Cerebellar nuclear complex (tissue), 1 donor: ENCODE measurements at regions not wholly inside any gene's neighbourhood (a gene's known extent, or its start where the extent isn't known, plus 50 kb on each side); places are given as distances from the start of the nearest gene placed in this dataset.

Experiments used
- DNase-seq, 2 experiments: peaks; one replicate each; lab custom pipeline; 2025; lab: John Stamatoyannopoulos, UW

- no peak for DNase-seq
These were observed 480.0 kb downstream of the SLC4A3 start for GRCh38 chr2:220107380-220107791.

DNA sequence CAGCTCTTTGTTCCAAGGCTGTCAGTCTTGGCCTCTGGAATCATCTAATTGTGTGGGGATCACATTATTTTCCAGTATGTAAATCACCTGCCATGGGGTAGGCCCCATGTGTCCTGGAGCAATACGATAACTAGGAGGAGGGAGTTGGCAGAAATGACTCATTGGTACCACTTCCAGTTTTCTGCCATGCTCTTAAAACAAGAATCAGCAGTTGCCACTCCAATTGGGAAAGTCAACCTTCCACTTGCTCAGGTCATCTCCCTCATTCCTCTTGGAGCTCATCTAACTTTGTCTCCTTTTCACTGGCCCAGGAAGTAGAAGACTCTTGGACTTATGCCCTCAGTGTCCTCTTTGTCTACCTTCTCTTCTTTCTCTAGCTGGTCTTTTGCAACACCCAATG lies 487.0 kb downstream of the SLC4A3 start:
- no peak for DNase-seq

- DNase-seq: no peak
These were observed 489.6 kb downstream of the SLC4A3 start for GRCh38 chr2:220117025-220117424.

DNA sequence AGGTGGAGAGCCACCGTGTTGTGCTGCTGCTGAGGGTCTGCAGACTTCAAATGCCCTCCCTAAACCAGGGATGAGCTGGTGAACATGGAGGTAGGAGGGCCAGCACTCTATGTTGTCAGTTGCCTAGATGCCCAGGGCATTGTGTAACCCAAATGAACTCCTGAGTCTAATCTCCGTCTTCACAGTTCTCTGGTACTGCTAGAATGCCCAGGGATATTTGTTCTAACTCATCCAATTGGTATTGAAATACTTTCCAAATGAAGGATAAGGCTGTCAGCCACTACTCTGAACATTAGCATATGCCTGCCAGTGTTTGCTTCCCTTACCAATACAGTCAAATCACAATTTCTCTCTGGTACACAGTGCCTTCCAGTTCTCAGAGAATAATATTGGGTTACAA lies 492.6 kb downstream of the SLC4A3 start:
- no peak for DNase-seq

- no peak for DNase-seq
These were observed 496.3 kb downstream of the SLC4A3 start for GRCh38 chr2:220123751-220124150.

DNA sequence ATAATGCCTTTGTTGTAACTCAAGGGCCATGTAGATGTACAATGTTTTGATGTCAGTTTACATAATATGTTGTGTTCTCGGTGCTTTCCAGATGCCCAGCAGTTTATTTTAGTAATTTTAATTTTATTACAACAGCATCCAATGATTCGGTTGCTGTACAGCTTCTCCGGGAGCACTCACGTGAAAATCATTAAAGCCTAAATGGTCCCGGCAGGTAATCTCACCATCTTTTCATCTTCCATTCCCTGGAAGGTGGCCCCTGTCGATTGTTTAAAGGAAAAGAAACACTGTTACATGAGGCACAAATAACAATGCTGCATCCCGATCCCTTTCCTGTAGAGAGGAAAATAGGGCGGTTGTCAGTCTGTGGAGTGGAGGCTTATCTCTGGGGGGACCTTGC lies 498.1 kb downstream of the SLC4A3 start:
- no peak for DNase-seq

DNA sequence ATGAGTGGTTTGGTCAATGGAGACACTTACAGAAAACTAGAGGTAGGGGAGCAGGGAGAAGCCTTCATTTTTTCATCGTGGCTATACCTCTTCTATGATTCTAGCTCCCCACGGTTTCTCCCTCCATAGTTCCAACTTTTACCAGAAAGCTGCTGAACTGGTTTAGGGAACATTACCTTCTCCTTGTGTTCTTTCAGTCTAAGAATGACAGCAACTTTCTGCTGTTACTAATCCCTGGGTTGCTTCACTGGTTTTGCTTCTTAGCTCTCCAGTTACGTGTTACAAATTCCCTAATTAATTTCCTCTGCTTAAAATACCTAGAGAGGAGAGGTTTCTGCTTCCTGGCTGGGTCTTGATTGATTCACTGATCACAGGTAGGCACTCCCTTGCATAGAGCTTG lies 499.9 kb downstream of the SLC4A3 start:
- no peak for DNase-seq

DNA sequence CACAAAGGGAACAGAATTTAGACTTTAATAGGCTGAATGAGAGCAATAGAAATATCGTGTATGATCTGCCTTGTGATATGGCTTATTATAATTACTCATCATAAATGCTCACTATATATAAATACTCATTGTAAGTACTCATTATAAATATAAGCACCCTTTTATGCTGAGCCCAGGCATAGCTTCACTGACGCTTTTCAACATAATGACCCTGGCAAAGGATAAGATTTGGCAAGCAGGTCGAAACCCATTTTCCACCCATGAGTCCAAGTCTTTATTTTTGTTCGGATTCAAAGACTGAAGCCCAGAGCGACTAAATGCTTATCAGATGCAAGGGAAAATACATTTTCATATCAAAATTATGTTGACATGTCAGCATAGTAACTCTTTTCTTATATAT lies 500.4 kb downstream of the SLC4A3 start:
- DNase-seq: no peak

DNA sequence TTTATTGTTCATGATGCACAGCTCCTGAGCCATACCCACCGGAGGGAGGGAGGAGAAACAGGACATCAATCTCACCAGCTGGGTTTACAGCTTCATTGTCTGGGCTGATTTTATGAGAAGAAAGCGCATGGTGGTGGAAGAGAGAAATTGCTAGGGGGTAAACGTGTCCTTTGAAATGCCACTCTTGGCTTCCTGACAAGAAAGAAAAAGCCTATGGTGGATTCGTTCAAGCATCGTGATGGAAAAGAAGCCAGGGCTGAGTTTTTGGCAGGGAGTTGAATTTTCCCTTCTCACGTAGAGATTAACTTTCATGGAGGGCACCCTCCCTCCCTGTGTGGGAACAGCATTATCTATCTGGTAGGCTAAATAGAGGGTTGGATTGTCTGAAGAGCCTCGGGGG lies 502.0 kb downstream of the SLC4A3 start:
- no peak for DNase-seq

DNA sequence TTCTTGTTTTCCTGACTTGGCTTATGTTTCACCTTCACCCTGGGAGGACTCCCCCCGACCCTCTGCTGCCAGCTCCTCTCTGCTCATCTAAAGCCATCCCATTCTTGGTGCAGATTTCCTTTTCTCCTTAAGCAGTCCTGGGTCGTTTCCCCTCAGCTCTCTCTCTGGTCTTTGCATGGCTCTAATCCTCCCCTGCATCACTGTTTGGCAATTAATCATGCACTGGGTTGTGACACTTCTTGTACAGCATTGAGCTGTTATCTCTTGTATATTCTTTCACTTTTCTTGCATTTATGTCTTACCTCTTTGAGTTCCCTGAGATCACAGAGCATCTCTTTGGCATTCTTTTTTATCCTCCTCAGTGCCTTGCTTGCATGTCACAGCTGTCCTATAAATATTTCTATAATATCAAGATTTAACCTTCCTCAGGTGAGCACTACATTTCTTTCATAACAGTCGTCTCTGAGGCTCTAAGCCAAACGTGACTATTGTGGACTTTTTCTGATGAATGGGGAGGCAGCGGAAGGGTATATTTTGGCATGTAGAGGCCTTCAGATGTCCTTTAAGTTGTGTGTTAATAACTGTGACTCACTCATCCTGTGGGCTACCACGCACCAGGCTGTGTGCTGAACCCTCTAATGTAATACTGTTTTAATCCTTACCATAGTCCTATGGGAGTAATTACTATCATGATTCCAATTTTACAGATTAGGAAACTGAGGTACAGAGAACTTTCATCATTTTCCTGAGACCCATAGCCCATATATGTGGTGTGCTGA lies 507.5 kb downstream of the SLC4A3 start:
- no peak for DNase-seq

- DNase-seq: no peak
These were observed 515.9 kb downstream of the SLC4A3 start for GRCh38 chr2:220143336-220143735.

DNA sequence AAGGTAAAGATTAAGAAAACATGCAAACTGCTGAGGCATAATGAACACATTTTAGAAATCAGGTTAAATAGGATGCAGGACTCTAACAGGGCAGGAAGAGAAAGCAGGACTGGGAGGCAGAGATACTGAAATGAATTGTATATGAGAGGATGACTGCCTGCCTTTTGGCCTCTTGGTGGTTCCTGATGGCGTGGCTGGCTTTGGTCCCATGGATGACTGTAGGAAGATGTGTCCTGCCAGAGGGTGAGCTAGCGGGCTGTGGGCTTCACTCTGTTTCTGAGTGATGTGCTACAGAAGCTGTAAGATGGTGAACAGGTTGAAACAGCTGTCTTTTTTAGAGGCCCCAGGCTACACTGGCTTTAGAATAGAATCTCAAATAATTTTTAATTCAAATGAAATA lies 517.0 kb downstream of the SLC4A3 start:
- no peak for DNase-seq

DNA sequence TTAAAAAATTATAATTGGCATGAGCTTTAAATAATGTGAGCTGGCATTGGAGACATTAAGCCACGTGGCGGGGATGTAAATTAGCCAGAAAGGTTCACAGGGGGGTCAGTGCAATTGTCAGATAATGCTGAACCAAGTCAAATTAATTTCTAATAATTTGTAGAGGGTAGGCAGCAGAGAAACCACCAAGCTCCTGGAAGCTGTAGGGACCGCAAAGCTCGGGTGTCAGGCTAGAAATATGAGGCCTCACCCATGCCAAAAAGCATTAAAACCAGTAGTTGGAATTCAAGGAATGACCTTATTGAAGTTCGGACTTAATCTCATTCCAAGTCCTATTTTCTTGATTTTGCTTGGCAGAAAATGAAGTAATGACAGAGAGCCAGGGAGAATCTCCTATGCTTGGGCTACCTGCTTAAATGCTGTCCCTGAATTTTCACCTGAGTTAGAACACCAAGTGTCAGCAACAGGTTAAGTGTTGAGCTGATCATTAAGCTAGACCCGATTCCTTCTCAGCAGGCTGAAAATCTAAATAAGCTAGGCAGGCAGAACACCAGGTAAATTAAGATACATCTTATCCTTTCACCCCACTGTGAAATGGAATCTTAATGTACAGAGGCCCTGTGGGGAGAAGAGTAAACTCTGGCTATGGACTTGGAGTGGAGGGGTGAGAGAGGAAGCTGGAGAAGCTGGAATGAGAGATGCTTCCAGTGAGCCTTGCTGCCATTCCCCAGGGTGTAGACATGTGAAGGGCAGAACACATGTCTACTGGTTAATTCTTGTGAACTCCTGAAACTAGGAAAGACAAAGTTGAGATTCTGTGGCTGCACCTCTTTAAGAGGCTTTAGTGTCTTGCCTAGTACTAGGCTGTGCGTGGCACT lies 520.0 kb downstream of the SLC4A3 start:
- no peak for DNase-seq

GRCh38 chr2:220148471-220149248 lies 521.2 kb downstream of the SLC4A3 start:
- no peak for DNase-seq

GRCh38 chr2:220151341-220151740 lies 523.9 kb downstream of the SLC4A3 start:
- no peak for DNase-seq

DNA sequence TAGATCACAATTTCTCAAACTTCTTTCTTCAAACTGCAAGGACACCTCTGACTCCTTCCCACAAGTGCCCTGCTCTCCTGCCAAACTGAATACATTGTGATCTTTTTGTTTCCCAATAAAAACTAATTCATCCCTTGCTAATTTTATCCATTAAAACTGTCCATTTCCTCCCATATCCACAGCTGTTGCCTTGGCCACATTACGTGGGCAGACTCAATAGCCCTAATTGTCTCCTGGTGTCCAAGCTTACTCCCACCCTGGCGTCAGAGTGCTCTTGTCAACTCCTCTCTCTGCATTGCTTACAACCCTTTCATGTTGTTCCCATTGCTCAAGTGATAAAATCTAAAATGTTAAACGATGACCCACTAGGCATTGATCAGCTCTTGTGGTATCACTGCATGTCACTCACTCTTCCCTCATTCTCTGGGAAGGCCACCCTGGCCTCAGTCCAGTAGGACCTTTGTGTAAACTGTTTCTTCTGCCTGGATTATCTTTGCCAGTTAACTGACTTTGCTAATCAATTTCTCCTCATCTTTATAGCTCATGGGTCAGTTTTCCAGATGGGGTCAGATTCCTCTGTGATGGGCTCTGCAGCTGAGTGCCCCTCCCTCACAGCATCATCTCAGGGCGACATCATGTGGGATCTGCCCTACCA lies 525.0 kb downstream of the SLC4A3 start:
- no peak for DNase-seq

DNA sequence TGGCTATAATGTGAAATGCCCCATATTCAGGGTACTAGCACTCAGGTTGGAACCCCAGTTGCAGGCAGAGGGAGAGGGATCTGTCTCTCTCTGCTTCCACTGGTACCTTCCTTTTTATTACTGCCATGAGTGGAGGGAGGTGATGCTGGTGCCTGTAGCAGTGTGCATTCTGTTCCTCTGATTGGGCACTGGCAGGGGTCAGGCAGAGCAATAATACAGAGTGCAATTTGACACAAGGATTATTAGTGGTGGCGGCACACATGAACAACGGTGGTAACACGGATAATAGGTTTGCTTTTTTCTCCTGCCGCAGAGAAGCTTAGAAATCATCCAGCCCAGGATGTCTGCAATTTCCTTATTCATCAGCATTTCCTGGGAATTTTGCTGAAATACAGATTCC lies 525.7 kb downstream of the SLC4A3 start:
- no peak for DNase-seq

- no peak for DNase-seq
These were observed 526.9 kb downstream of the SLC4A3 start for GRCh38 chr2:220154304-220154703.

DNA sequence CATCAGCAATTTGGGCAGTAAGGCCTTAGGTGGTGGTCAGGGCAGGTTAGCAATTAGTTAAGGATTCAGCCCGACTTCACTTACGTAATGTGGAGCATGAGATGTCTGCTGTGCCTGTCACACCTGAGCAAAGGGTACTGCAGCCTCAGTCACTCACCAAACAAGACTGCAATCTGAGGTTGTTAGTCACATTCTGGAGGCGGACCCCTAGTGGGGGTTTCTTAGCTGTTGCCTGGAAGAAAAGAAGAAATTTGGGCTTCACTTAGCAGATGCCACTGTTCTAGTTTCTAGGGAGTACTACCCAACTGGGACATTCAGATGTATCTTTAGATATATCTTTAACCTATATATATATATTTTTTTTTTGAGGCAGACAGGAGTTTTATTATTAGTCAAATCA lies 529.9 kb downstream of the SLC4A3 start:
- no peak for DNase-seq

DNA sequence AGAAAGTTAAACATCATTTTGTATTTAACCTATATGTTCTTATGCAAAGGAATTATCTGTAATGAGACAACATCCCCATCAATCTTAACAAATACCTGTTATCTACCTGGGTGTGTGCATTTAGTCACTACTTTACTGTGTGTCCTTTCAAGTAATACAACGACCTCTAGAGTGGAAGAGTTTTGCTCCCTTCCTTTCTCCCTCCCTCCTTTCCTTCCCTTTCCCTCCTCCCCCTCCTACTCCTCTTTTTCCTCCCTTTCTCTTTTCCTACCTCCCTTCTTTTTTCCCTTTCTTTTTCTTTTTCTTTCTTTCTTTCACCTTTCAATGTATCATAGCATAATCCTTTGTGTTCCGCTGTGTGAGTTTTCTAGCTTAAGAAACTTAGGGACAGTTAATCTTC lies 532.3 kb downstream of the SLC4A3 start:
- no peak for DNase-seq

DNA sequence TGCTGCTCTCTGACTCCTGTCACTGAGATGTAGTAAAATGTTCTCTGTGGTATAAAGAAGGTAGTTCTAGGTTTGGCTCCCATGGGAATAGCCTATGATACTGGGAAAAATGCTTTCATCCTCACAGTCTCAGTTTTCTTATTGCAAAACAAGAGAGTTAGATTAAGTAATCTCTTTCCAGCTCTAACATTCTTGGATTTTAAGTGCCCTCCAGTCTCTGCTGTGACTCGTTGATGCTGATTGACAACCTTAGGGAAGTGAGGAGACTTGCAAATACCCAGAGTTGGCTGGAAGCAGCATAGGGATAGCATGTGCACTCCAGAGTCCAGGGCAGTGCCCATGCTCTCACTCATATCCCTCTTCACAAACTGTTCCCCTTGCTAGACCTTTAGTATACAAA lies 534.9 kb downstream of the SLC4A3 start:
- DNase-seq: no peak

- DNase-seq: no peak
These were observed 536.1 kb downstream of the SLC4A3 start for GRCh38 chr2:220163486-220163885.
